ENCODE measurements at regions not wholly inside any gene's neighbourhood (a gene's known extent, or its start where the extent isn't known, plus 50 kb on each side); places are given as distances from the start of the nearest gene placed in this dataset.
A peak's percentile ranks its signal among the peaks of the same experiment; 100 is the strongest.

DNA sequence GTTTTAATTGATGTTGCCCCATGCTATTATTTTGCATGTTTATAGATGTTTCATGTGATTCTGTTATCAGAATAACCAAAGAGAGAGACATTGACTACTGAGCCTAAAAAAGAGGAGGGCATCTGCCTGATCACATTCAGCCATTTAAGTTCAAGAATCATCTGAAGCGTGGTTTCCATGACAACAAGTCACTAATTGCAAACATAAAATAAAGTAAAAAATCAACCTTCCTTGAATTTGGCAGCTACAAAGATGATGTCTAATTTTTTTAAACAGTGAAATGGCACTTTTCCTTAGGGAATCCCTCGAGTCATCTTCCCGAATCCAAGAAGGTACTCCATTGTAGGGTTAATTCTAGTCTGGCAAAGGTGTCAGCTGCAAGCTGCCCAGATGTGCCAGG, 884.2 kb downstream of the DIAPH3 start:
- Mint-ChIP-seq H3K27ac (no peak overlapping the region), H3K27me3 (ENCODE audit: insufficient read depth, low read depth, poor library complexity) (peaks cover 3% of the 10 kb centered on the region)

More for the DNA sequence above, 884.2 kb downstream of the DIAPH3 start:
- H4K20me1 ChIP-seq (replicated peaks; ENCODE audit: insufficient read depth), result no peaks in the 10 kb centered on the region; the same call in 1 of the 2 replicates
- H3K27me3 ChIP-seq (ENCODE audit: insufficient read depth), result peaks cover 20% of the 10 kb centered on the region
- H3K4me1 ChIP-seq (ENCODE audit: insufficient read depth), result peaks cover 4% of the 10 kb centered on the region; the same call in 1 of the 2 replicates
- no peak overlapping the region for H3K27ac ChIP-seq (ENCODE audit: low read depth)
- peak; percentile 9 for DNase-seq (ENCODE audit: low spot score)
- H3K79me2 ChIP-seq (replicated peaks; ENCODE audit: insufficient read depth), result no peaks in the 10 kb centered on the region
- H3K4me3 Mint-ChIP-seq, result no peak overlapping the region
- no peaks in the 10 kb centered on the region for H3K9me3 Mint-ChIP-seq
- peaks cover 4% of the 10 kb centered on the region; the same call in 1 of the 3 replicates for H3K4me1 Mint-ChIP-seq
- no peak overlapping the region for H3K4me3 ChIP-seq
- no peaks in the 10 kb centered on the region for H3K36me3 Mint-ChIP-seq (ENCODE audit: low read depth)
- no peak overlapping the region for H3K4me2 ChIP-seq
- H3K9me2 ChIP-seq (ENCODE audit: insufficient read depth), result no peaks in the 10 kb centered on the region
- no peaks in the 10 kb centered on the region for H3F3A ChIP-seq (replicated peaks; ENCODE audit: low read depth)
- H3K36me3 ChIP-seq (ENCODE audit: insufficient read depth), result no peaks in the 10 kb centered on the region
- no peak overlapping the region for H2AFZ ChIP-seq
- no peak for ATAC-seq
- no peak for TF ChIP-seq EZH2 (IDR thresholded peaks at IDR 0.05; ENCODE audit: low read depth, unreplicated experiment)
- TF ChIP-seq, protein P1, sequence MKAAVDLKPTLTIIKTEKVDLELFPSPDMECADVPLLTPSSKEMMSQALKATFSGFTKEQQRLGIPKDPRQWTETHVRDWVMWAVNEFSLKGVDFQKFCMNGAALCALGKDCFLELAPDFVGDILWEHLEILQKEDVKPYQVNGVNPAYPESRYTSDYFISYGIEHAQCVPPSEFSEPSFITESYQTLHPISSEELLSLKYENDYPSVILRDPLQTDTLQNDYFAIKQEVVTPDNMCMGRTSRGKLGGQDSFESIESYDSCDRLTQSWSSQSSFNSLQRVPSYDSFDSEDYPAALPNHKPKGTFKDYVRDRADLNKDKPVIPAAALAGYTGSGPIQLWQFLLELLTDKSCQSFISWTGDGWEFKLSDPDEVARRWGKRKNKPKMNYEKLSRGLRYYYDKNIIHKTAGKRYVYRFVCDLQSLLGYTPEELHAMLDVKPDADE (IDR thresholded peaks at IDR 0.05), result no peak
- no peak for TF ChIP-seq ZNF331 (CRISPR knock-in tag; IDR thresholded peaks at IDR 0.05; ENCODE audit: low read depth)
- TF ChIP-seq, protein P2, sequence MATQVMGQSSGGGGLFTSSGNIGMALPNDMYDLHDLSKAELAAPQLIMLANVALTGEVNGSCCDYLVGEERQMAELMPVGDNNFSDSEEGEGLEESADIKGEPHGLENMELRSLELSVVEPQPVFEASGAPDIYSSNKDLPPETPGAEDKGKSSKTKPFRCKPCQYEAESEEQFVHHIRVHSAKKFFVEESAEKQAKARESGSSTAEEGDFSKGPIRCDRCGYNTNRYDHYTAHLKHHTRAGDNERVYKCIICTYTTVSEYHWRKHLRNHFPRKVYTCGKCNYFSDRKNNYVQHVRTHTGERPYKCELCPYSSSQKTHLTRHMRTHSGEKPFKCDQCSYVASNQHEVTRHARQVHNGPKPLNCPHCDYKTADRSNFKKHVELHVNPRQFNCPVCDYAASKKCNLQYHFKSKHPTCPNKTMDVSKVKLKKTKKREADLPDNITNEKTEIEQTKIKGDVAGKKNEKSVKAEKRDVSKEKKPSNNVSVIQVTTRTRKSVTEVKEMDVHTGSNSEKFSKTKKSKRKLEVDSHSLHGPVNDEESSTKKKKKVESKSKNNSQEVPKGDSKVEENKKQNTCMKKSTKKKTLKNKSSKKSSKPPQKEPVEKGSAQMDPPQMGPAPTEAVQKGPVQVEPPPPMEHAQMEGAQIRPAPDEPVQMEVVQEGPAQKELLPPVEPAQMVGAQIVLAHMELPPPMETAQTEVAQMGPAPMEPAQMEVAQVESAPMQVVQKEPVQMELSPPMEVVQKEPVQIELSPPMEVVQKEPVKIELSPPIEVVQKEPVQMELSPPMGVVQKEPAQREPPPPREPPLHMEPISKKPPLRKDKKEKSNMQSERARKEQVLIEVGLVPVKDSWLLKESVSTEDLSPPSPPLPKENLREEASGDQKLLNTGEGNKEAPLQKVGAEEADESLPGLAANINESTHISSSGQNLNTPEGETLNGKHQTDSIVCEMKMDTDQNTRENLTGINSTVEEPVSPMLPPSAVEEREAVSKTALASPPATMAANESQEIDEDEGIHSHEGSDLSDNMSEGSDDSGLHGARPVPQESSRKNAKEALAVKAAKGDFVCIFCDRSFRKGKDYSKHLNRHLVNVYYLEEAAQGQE (IDR thresholded peaks at IDR 0.05; ENCODE audit: unreplicated experiment), result no peak
- no peak for TF ChIP-seq STAT1 (IDR thresholded peaks at IDR 0.05; ENCODE audit: unreplicated experiment)
- no peak for TF ChIP-seq POLR2AphosphoS5 (IDR thresholded peaks at IDR 0.05; ENCODE audit: low read depth)
- TF ChIP-seq, protein P3, sequence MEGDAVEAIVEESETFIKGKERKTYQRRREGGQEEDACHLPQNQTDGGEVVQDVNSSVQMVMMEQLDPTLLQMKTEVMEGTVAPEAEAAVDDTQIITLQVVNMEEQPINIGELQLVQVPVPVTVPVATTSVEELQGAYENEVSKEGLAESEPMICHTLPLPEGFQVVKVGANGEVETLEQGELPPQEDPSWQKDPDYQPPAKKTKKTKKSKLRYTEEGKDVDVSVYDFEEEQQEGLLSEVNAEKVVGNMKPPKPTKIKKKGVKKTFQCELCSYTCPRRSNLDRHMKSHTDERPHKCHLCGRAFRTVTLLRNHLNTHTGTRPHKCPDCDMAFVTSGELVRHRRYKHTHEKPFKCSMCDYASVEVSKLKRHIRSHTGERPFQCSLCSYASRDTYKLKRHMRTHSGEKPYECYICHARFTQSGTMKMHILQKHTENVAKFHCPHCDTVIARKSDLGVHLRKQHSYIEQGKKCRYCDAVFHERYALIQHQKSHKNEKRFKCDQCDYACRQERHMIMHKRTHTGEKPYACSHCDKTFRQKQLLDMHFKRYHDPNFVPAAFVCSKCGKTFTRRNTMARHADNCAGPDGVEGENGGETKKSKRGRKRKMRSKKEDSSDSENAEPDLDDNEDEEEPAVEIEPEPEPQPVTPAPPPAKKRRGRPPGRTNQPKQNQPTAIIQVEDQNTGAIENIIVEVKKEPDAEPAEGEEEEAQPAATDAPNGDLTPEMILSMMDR (conservative IDR thresholded peaks at IDR 0.05; ENCODE audit: low read depth in 2 of 2), result no peak
- TF ChIP-seq EZH2phosphoT487 (IDR thresholded peaks at IDR 0.05; ENCODE audit: unreplicated experiment), result no peak
- TF ChIP-seq ZNF114 (CRISPR knock-in tag; IDR thresholded peaks at IDR 0.05), result no peak
- TF ChIP-seq, protein P4, sequence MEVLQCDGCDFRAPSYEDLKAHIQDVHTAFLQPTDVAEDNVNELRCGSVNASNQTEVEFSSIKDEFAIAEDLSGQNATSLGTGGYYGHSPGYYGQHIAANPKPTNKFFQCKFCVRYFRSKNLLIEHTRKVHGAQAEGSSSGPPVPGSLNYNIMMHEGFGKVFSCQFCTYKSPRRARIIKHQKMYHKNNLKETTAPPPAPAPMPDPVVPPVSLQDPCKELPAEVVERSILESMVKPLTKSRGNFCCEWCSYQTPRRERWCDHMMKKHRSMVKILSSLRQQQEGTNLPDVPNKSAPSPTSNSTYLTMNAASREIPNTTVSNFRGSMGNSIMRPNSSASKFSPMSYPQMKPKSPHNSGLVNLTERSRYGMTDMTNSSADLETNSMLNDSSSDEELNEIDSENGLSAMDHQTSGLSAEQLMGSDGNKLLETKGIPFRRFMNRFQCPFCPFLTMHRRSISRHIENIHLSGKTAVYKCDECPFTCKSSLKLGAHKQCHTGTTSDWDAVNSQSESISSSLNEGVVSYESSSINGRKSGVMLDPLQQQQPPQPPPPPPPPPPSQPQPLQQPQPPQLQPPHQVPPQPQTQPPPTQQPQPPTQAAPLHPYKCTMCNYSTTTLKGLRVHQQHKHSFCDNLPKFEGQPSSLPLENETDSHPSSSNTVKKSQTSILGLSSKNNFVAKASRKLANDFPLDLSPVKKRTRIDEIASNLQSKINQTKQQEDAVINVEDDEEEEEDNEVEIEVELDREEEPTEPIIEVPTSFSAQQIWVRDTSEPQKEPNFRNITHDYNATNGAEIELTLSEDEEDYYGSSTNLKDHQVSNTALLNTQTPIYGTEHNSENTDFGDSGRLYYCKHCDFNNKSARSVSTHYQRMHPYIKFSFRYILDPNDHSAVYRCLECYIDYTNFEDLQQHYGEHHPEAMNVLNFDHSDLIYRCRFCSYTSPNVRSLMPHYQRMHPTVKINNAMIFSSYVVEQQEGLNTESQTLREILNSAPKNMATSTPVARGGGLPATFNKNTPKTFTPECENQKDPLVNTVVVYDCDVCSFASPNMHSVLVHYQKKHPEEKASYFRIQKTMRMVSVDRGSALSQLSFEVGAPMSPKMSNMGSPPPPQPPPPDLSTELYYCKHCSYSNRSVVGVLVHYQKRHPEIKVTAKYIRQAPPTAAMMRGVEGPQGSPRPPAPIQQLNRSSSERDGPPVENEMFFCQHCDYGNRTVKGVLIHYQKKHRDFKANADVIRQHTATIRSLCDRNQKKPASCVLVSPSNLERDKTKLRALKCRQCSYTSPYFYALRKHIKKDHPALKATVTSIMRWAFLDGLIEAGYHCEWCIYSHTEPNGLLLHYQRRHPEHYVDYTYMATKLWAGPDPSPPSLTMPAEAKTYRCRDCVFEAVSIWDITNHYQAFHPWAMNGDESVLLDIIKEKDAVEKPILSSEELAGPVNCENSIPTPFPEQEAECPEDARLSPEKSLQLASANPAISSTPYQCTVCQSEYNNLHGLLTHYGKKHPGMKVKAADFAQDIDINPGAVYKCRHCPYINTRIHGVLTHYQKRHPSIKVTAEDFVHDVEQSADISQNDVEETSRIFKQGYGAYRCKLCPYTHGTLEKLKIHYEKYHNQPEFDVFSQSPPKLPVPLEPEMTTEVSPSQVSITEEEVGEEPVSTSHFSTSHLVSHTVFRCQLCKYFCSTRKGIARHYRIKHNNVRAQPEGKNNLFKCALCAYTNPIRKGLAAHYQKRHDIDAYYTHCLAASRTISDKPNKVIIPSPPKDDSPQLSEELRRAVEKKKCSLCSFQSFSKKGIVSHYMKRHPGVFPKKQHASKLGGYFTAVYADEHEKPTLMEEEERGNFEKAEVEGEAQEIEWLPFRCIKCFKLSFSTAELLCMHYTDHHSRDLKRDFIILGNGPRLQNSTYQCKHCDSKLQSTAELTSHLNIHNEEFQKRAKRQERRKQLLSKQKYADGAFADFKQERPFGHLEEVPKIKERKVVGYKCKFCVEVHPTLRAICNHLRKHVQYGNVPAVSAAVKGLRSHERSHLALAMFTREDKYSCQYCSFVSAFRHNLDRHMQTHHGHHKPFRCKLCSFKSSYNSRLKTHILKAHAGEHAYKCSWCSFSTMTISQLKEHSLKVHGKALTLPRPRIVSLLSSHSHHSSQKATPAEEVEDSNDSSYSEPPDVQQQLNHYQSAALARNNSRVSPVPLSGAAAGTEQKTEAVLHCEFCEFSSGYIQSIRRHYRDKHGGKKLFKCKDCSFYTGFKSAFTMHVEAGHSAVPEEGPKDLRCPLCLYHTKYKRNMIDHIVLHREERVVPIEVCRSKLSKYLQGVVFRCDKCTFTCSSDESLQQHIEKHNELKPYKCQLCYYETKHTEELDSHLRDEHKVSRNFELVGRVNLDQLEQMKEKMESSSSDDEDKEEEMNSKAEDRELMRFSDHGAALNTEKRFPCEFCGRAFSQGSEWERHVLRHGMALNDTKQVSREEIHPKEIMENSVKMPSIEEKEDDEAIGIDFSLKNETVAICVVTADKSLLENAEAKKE (CRISPR knock-in tag; IDR thresholded peaks at IDR 0.05), result no peak
- no peak for TF ChIP-seq CREB1 (CRISPR knock-in tag; IDR thresholded peaks at IDR 0.05; ENCODE audit: low read depth)
- TF ChIP-seq JUNB (IDR thresholded peaks at IDR 0.05; ENCODE audit: unreplicated experiment), result no peak
- TF ChIP-seq NANOG (IDR thresholded peaks at IDR 0.05; ENCODE audit: borderline replicate concordance), result no peak

Measured in GM23338 (cell line).